ENCODE measurements at regions not wholly inside any gene's neighbourhood (a gene's known extent, or its start where the extent isn't known, plus 50 kb on each side); places are given as distances from the start of the nearest gene placed in this dataset.

DNA sequence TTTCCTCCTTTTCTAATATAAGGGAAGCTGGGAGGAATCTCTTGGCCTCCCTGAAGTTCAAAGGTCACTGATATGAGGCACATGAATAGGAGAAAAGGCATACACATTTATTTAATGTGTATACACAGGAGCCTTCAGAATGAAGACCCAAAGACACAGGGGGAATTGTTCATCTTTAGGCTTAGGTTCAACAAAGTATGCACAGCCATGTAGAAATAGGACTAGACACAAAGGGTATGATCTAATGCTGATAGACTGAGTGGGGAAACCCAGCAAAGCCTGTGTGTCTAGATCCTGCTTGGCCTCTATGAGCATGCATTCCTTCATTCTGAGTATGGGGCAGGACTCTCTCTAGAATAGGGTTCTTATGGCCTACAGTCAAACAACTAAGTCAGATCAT lies 177.1 kb upstream of the RFC3 start:
- no peak for DNase-seq (ENCODE audit: low spot score)
- TF ChIP-seq, protein P1, sequence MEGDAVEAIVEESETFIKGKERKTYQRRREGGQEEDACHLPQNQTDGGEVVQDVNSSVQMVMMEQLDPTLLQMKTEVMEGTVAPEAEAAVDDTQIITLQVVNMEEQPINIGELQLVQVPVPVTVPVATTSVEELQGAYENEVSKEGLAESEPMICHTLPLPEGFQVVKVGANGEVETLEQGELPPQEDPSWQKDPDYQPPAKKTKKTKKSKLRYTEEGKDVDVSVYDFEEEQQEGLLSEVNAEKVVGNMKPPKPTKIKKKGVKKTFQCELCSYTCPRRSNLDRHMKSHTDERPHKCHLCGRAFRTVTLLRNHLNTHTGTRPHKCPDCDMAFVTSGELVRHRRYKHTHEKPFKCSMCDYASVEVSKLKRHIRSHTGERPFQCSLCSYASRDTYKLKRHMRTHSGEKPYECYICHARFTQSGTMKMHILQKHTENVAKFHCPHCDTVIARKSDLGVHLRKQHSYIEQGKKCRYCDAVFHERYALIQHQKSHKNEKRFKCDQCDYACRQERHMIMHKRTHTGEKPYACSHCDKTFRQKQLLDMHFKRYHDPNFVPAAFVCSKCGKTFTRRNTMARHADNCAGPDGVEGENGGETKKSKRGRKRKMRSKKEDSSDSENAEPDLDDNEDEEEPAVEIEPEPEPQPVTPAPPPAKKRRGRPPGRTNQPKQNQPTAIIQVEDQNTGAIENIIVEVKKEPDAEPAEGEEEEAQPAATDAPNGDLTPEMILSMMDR (IDR thresholded peaks at IDR 0.05), result no peak
- ATAC-seq (ENCODE audit: low FRiP score), result no peak

GRCh38 chr13:33642374-33643065 lies 175.4 kb upstream of the RFC3 start:
- ATAC-seq (ENCODE audit: low FRiP score), result peak; percentile 86
- no peak for DNase-seq (ENCODE audit: low spot score)
- TF ChIP-seq, protein P1 (IDR thresholded peaks at IDR 0.05), result no peak

GRCh38 chr13:33644581-33645543 lies 173.1 kb upstream of the RFC3 start:
- DNase-seq (ENCODE audit: low spot score) (no peak), ATAC-seq (ENCODE audit: low FRiP score) (no peak)
- TF ChIP-seq, protein P1 (IDR thresholded peaks at IDR 0.05), result no peak

DNA sequence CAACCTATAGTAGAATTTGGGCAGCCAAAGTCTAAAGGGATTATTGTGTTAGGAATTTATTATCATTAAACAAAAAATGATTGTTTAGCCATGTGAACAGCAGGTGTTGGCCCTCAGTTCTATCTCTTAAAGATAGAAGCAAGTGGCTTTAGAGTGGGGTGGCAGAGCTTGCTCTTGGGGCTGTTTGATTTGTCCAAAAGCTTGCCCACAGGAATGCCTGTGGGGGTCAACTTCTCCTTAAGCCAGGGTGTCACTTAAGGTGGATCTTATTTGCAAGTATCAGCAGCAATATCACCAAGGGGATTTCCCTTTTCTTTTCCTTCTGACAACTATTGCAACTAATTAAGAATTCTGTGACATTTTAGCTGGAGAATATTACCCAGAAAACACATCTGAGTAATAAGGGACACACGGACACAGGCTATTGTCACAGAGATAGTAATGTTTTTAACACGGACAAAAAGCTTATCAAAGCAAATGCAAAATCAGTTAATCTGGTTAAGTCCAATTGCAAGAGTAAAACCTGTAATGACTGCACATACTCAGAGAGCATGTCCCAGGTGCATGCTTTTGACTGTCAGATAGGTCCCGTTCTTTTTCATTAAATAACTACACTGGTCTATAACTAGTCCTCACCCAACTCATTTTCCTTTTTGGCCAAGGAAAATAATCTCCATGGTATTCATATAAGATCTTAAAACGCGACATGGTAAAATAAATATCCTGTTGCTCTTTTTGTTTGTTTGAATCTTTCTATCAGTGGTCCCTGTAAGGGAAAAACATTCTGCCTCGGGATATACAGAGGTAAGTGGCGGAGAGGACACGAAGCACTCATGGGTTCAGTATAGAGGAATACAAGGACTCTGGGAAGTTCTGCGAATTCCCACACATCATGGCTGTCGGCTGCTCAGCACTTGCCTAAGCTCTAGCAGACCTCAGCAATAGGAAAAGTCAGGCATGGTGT lies 172.1 kb upstream of the RFC3 start:
- TF ChIP-seq, protein P1 (IDR thresholded peaks at IDR 0.05), result no peak
- DNase-seq (ENCODE audit: low spot score) (no peak), ATAC-seq (ENCODE audit: low FRiP score) (no peak)

- TF ChIP-seq, protein P1 (IDR thresholded peaks at IDR 0.05), result no peak
Measured at GRCh38 chr13:33649212-33649878, 168.6 kb upstream of the RFC3 start.

GRCh38 chr13:33651766-33652165 lies 166.2 kb upstream of the RFC3 start:
- DNase-seq (ENCODE audit: low spot score), result no peak
- TF ChIP-seq, protein P1 (IDR thresholded peaks at IDR 0.05), result no peak
- no peak for ATAC-seq (ENCODE audit: low FRiP score)

More at GRCh38 chr13:33649212-33649878, 168.6 kb upstream of the RFC3 start:
- DNase-seq (ENCODE audit: low spot score) (no peak), ATAC-seq (ENCODE audit: low FRiP score) (peak; percentile 78)

All from omental fat pad (tissue), 3 donors.